HG02970 (cell line): ENCODE measurements at regions not wholly inside any gene's neighbourhood (a gene's known extent, or its start where the extent isn't known, plus 50 kb on each side); places are given as distances from the start of the nearest gene placed in this dataset.
"Not testable (repeated sequence)": the region's sequence is repeated elsewhere in the genome, so short reads cannot be mapped to it uniquely, and the experiment has no call there.

Experiments used
- ATAC-seq: cut with Tn5 transposase; IDR thresholded peaks from one replicate; pipeline ENCODE4 v1.9.1; 2021; ENCODE audit warnings: mild to moderate bottlenecking, moderate library complexity, moderate number of reproducible peaks; ENCODE audit not compliant: unreplicated experiment, low FRiP score

DNA sequence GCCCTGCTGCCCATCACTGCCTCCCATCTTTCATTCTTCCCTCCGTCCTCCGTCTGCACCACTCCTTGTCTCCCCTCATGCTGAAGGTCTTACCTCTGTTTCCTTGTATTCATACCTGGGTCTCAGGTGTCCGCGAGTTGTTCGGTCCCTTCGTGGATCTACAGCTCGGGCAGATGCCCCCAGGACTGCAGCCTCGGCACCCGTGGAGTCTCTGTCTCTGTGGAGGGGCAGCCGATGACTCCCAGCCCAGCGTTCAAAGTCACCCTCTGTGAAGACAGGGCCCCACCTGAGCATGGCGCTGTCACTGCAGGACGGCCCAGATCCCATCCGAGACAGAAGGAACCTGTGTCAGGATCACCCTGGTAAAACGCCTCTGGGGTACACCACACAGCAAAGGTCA is 480.0 kb upstream of the SALL3 start:
- no peak for ATAC-seq

DNA sequence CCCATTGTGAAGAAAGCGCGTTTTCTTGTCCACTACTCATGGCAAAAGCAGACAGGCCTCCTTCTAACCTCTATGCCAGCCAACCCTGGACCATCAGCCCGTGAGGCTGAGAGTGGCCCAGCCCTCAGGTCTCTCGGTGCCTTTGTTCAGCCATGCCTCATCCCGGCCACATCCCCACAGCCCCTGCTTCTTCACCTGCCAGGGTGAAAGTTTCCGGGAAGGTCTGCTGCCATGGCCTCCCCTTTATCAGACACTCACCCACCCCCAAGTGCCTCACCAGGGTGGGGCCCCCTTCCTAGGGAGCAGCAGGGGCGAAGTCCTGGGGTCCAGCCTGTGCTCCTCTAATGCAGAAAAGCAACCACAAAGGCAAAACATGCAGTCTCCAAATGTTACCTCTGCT is 478.4 kb upstream of the SALL3 start:
- ATAC-seq = no peak

DNA sequence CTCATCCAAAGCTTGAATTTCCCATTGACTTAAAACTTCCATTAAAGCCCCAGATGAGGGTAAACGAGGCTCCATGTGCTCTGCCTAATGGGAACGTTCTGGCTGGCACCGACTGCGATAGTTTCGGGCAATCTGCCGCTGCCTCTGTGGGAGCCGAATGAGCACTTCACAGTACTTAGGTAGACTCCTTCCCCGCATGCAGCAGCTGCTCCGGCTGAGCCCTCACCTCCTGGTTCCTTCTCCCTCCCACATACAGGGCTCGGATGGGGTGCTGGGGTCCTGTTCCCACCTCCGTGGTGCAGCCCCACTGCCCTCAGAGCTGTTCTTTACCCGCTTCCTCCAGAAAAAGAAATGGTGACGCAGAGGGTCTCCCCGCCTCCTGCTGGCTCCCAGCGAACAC is 476.5 kb upstream of the SALL3 start:
- ATAC-seq = no peak

DNA sequence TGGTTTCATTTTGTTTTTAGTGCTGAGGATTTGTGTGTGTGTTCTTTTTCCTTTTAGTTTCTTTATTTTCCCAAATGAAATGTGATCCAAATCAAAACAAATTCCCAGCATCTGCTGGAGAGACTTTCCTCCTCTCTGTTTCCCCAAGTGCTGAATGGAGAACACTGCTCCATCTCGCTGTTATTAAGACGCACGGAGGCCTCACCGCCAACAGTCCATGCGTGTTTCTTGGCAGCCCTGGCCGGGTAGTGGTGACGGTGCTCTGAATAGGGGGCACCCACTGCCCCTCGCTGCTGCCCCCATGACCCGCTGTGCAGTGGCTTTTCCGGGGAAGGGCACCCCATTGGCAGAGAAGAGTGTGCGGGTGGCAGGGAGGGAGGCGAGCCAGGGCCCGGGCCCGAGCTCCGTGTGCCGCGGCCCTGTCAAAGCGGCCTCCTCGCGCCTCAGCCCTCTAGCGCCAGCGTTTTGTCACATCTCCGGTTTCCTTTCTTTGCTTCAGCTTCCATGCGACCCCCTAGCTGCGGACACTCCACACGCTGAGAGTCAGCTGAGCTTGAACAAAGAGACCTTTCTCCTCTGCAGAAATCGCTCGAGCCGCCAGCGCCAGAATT is 473.7 kb upstream of the SALL3 start:
- no peak for ATAC-seq

DNA sequence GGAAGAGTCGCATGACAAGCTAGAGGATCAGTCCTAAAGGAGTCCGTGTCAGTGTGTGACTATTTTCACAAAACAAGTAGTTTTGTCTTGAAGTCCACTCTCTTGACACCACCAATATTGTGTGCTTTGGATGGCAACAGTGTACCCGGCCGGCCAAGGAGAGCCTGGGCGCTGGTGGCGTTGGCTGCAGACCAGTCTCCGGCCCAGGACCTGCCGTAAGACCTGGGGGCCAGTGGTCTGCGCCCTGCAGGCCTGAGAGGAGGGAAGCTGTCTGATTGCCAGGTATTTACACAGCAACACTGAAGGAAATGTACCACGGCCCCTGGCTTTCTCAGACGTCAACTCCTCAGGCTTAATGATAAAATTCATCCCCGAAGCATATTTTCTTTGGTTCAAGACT is 472.4 kb upstream of the SALL3 start:
- no peak for ATAC-seq

DNA sequence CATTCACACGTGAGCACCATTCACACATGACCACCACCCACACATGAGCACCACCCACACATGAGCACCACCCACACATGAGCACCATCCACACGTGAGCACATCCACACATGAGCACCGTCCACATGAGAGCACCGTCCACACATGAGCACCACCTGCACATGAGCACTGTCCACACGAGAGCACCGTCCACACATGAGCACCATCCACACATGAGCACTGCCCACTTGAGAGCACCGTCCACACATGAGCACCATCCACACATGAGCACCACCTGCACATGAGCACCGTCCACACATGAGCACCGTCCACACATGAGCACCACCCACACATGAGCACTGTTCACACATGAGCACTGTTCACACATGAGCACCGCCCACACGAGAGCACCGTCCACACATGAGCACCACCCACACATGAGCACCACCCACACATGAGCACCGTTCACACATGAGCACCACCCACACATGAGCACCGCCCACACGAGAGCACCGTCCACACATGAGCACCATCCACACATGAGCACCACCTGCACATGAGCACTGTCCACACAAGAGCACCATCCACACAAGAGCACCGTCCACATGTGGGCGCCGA is 471.3 kb upstream of the SALL3 start:
- ATAC-seq = not testable (repeated sequence)

DNA sequence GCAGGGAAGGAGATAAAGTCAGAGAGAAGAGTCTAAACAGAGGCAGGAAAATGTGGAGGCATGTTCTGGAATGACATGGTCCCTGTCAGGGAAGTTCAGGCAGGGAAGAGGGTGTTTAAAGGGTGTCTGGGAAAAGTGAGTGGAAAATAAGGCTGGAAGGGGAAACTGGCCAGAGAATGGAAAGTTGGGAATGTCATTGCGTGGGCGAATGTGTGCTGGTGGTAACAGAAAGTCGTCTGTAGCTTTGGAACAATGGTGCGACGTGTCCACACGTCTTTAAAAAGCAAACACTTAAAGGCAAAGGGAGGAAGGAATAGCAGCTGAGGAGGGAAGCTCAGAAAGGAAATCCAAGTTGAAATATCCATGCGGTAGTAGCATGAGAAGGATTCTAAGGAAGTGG is 469.5 kb upstream of the SALL3 start:
- no peak for ATAC-seq

DNA sequence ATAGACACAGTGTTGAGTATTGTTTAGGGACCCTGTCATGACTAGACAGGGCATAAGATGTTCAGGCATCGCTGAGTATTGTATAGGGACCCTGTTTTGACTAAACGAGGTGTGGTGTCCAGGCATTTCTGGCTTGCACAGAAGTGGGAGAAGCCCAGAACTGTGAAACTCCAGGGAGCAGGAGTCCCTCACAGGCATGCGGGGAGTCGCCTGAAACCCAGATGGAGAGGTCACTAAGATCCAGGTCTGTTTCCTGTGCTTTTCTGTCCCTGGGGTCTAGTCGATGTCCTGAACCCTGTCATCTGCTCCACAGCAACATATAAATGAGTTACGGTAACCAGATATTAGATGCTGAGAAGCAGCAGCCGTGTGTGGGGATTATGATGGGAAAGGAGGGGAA is 469.0 kb upstream of the SALL3 start:
- no peak for ATAC-seq

DNA sequence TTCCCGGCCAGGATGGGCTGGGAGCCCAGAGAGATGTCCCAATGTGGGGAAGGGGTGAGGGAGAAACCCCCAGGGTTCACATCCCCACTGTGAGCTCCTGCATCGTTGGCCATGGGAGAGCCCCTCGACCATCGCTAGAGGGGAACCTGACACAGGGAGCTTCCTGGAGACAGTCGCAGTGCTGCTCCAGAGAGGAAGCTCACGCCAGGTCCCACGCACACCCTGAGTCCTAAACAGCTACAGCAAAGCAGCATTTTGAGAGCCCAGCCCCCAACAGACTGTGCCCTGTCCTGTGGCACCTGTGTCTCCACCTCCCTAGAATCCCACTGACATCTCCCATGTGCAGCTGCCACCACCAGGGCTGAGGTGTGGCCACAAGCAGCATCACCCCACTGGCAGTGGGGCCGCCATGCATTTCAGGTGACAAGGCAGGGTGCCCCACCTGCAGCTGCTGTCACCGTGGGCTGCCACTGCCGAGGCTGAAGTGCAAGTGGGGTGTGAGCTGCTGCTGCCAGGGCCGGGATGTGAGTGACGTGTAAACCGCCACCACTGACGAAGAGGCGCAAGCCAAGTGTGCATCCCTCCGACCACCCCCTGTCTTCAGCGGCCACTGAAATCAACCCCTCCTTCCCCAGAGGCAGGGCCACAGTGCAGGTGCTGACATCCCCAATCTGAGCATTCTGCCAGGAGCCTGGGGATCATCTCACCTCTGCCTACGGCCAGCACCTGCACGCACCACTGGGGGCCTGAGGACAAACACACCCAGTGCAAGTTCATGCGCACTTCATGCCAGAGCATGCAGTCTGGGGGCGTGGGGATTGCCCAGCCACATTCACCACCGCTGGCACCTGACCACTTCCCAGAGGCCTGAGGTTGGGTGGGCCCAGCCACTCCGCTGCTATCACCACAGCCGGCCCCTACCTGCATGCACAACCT is 467.7 kb upstream of the SALL3 start:
- no peak for ATAC-seq

DNA sequence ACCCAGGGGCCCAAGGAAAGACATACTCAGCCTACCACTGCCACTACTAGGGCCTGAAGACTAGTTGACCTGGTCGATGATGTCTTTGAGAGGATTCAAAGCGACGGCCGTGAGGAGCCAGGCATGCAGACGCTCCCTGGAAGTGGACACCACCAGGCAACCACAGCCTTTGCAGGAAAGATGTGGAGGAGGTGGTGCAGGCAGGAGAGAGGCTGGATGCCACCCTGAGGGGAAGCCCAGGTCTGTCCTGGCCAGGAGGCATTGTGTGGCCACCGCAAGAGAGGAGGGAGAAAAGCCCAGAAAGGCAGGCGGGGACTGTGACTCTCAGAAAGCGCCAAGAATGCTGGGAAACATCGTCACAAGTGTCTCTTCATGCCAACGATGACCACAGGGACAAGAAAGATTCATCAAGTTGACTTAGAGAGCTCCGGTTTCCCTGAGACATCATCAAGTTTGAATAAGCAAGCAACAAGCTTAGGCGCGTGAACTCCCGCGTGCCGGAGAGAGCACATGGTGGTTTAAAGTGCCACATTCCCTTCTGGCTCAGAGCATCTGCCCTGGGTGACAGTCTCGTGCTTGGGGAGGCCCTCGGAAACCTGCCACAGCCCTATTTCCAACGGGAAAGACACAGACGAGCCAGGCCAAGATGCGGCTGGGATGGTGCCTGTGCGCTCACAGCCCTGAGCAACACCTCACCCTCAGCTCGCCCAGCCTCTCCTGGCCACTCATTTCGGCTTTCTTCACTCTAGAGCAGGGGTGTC is 464.5 kb upstream of the SALL3 start:
- ATAC-seq = no peak

DNA sequence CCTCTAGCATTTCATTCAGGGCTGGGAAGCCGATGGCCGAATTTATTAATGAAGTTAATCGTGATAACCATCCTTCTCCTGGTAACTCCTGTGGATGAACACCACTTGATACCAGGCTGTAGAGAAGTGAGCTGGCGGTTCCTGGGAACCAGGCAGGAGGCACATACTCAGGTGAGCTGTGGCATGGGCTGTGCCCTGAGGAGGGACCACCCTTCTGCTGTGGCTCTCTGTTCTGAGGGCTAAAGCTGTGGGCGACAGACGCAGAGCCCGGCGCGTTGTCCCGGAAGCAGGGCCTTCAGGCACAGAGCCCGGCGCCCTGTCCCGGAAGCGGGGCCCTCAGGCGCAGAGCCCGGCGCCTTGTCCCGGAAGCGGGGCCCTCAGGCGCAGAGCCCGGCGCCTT is 462.3 kb upstream of the SALL3 start:
- no peak for ATAC-seq

DNA sequence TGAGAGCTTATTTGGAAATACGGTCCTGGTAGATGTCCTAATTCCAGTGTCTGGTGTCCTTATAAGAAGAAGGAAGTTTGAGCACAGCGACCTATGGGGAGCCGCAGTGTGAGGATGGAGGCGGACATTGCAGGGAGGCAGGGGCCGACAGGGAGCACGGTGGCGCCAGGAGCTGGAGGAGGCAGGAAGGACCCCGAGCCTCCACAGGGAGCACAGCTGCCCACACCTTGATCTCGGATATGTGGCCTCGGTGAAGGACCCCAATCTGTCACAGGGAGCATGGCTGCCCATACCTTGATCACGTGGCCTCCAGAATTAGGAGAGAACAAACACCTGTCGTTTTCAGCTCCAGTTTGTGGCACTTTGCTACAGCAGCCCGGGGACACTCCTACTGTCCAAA is 461.6 kb upstream of the SALL3 start:
- no peak for ATAC-seq

DNA sequence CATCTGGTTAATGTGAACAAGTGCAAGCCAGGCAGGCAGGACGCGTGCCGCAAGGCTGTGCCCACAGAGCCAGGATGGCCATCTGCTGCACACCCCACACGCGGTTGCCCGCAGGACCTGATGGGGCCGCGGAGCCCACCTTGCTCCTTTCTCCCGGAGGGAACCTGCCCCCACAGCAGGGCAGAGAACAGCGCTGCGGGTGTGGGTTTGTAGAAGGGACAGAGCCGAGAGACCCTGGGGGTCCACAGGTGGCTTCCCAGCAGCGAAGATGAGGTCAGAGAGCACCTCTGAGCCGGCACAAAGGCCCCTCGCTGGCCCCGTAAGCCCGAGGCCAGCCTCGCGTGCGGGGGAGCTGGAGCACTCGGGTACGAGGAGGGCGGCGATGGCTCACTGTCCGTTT is 460.8 kb upstream of the SALL3 start:
- no peak for ATAC-seq

DNA sequence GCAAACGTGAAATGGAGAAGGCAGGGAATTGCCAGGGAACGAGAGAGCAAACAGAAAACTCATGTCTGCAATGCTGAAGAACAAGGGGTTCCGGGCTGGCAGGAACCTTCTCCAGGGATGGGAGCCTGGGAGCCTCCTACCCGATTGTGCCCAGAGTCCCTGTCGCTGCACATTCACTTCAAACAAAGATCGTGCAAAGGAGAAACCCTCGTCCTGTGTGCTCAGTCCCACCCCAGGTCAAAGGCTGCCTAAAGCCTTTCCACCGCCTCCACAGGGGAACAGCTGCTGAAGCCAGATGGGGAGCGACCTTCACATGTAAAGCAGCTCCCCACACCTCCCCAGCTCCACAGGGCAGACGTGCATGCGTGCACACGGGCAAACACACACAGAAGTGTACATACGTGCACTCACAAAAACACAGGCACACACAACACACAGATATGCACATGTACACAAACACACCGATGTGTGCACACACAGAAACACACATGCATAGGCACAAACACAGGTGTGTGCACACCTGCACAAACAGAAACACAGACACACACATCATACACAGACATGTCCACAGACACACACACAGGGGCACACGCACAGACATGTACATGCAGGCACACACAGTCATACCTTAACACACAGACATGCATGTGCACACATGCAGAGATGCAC is 460.1 kb upstream of the SALL3 start:
- no peak for ATAC-seq

DNA sequence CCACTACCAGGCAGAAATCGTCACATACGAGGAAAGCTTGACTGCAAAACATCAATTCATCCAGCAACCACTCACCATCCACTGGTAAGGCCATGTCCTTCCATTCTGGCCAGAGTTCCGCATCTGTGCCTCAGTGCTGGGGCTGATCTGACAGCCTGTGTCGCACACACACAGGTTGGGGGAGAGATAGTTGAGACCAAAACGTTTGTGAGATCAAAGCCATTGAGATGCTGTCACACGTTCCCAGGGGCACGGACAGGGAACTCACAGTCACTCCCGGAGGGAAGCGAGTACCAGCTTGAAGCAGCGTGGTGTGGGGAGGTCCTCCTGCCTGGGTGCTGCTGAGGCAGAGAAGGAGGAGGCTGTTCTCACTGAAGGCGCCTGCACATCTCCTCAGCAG is 458.5 kb upstream of the SALL3 start:
- ATAC-seq = no peak

DNA sequence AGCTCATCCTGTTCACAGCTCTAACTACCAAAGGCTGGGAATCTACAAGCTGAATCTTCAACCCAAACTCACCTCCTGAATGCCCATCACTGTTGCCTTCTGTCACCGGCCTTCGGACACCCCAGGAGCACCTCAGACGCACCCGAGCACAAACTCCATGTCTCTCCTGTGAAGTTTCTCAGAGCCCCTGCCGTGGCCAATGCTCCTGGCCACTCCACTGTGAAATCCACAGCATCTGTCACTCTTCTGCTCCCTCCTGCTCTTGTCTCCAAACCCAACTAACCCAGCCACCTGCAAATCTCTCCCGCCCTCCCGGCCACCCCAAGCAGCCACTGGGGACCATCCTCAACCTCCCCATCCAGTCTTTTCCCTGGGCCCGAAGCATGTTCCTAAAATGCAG is 457.9 kb upstream of the SALL3 start:
- ATAC-seq = no peak

DNA sequence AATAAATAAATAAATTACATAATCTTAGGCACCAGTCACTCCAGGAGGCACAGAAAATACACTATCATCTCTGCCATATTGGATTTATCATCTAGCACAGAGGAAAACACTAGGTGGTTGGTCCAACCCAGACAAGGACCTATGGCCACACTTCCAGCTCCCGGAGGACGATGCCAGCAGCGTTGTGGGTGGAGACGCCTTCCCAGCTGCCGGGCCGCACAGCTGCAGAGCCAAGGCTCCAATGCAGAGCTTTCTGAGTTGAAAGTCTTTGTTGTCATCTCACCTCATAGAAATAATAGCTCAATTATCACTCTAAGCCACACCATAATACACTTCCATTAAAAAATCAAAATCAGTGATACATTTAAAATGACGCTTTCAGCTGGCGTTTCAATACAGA is 457.1 kb upstream of the SALL3 start:
- no peak for ATAC-seq

DNA sequence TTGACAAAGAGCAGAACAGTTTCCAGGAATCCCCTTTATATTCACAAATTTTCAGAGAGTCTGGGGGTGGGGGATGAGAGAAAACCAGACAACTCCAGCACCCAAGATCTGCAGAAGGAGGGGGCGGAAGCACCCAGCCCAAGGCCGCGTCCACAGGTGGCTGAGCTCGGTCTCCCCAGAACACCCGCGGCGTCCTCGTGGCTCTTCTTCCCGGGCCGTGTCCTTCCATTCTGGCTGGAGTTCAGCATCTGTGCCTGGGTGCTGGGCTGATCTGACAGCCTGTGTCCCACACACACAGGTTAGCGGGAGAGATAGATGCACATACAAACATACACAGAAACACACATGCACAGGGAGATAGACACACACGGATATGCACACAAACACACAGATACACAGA is 455.8 kb upstream of the SALL3 start:
- ATAC-seq = no peak

DNA sequence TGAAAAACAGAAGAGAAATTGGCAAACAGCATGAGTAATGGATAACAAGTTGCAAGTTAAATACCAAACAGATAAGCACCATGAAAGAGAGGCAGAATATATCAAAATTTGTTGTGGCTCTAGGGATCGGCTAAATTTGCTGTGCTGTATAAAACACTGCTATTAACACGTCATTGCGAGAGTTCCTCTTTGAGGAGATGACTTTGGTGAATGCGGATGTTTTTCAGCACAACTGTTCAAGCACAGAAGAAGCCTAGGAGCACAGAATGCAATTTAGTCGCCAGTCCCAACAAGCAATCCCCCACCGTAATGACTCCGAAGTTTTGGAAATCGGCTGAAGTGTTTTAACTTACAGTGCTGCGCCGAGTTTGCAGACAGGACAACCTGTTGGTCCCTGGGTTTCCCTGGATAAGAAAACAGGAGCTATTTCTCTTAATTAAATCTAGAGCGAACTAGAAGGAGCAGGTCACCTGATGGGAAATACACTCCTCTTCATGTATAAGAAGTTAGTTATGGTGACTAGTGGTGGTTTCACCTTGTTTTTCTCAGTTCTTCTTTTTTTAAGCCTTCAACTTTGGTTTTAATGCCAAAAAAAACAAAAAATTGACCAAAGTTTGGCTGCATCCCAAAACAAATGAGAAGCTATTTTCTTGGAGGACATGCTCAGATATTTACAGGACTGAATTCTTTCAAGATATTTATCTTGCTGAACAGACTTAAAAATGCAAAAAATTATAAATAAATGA is 454.1 kb upstream of the SALL3 start:
- ATAC-seq = no peak

DNA sequence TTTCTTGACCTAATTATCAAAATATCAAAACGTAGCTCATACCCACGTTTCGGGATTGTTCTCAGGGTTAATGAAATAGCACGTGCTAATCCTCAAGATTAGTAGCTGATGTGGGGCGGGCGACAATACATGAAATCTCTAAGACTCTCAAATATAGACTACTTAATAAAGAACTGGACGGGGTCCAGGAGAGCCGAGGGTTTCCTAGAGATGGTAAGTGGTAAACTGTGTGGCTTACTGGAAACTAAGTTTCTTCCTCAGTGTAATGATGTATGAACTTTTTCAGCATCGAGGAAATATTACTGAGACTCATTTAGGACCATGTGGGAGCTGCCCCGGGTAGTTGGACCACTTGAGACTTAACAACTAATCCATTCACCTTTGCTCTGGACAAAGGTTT is 453.3 kb upstream of the SALL3 start:
- ATAC-seq = no peak
